Omental fat pad (tissue), 3 donors: ENCODE measurements at regions not wholly inside any gene's neighbourhood (a gene's known extent, or its start where the extent isn't known, plus 50 kb on each side); places are given as distances from the start of the nearest gene placed in this dataset.

Experiments
- ATAC-seq: fragments of 150-250 bp; one replicate; pipeline ENCODE4 v1.9.1; 2016; ENCODE audit warnings: mild to moderate bottlenecking, moderate library complexity; ENCODE audit not compliant: low FRiP score
- DNase-seq: peaks from one replicate; pipeline ENCODE4 v3.0.0-alpha.2; 2019; ENCODE audit warnings: low spot score
- CTCF ChIP-seq, 3 donors: fragments of 450-650 bp; IDR thresholded peaks; one replicate each; pipeline ENCODE4 v1.5.1; 2016 to 2017; ENCODE audit warnings: antibody characterized with exemption in 3 of 3, mild to moderate bottlenecking in 3 of 3, moderate library complexity in 2 of 3

DNA sequence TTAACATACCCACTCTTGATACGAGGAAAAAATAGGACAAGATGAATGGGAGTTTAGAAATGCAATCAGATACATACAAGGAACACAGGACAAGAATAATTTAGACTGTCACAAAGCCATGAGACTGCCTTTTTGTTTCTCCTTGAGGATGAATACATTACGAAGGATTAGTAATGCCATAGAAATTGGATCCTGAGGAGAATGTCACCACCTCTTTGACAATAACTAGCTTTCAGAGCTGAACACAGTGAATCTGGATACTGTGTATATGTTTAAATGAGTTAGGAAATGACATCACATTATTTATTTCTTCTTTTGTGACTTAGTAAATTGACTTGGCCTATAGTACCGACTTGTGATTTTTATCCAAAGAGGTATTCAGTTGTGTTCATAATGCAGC is 596.3 kb upstream of the CNTNAP2 start:
- no peak for TF ChIP-seq CTCF (IDR thresholded peaks at IDR 0.05)
- DNase-seq (no peak), ATAC-seq (no peak)

- no peak for TF ChIP-seq CTCF (IDR thresholded peaks at IDR 0.05)
- DNase-seq = no peak
- ATAC-seq = no peak
Measured at GRCh38 chr7:145511004-145511403, 605.6 kb upstream of the CNTNAP2 start.

- no peak for TF ChIP-seq CTCF (IDR thresholded peaks at IDR 0.05)
- no peak for DNase-seq
- ATAC-seq = no peak
Measured at GRCh38 chr7:145497911-145498525, 618.6 kb upstream of the CNTNAP2 start.

DNA sequence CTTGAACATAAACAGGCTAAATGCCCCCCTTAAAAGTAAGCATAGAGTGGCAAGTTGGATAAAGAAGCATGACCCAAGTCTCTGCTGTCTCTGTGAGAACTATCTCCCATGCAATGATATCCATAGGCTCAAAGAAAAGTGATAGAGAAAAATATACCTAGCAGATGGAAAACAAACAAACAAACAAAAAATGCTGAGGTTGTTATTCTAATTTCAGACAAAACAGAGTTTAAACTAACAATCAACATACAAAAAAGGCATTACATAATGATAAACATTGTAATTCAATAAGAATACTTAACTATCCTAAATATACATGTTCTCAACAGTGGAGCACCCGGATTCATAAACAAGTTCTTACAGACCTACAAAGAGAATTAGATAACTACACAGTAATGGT is 626.2 kb upstream of the CNTNAP2 start:
- DNase-seq = no peak
- TF ChIP-seq CTCF (IDR thresholded peaks at IDR 0.05) = no peak
- no peak for ATAC-seq

DNA sequence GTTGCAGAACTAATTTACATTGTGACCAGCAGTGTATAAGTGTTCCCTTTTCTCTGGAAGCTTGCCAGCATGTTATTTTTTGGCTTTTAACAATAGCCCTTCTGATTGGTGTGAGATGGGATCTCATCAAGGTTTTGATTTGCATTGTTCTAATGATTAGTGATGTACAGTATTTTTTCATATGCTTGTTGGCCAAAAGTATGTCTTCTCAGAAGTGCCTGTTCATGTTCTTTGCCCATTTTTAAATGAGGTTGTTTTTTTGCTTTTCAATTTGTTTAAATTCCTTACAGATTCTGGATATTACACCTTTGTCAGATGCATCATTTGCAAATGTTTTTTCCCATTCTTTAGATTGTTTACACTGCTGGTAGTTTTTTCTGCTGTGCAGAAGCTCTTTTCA is 627.0 kb upstream of the CNTNAP2 start:
- ATAC-seq = no peak
- DNase-seq = no peak
- TF ChIP-seq CTCF (IDR thresholded peaks at IDR 0.05) = no peak

- DNase-seq (no peak), ATAC-seq (no peak)
- no peak for TF ChIP-seq CTCF (IDR thresholded peaks at IDR 0.05)
Measured at GRCh38 chr7:145488816-145489215, 627.8 kb upstream of the CNTNAP2 start.

GRCh38 chr7:145481985-145482384 is 634.6 kb upstream of the CNTNAP2 start:
- ATAC-seq (no peak), DNase-seq (no peak)
- no peak for TF ChIP-seq CTCF (IDR thresholded peaks at IDR 0.05)
